Activated CD8-positive, alpha-beta memory T cell treated with anti-CD3 and anti-CD28 coated beads, Interleukin-2, amount 50 U/mL, for 48 hours (primary cell): ENCODE measurements at regions not wholly inside any gene's neighbourhood (a gene's known extent, or its start where the extent isn't known, plus 50 kb on each side); places are given as distances from the start of the nearest gene placed in this dataset.

ENCODE experiments used
- DNase-seq: peaks from one replicate; pipeline ENCODE4 v3.0.0-alpha.2; 2020

DNA sequence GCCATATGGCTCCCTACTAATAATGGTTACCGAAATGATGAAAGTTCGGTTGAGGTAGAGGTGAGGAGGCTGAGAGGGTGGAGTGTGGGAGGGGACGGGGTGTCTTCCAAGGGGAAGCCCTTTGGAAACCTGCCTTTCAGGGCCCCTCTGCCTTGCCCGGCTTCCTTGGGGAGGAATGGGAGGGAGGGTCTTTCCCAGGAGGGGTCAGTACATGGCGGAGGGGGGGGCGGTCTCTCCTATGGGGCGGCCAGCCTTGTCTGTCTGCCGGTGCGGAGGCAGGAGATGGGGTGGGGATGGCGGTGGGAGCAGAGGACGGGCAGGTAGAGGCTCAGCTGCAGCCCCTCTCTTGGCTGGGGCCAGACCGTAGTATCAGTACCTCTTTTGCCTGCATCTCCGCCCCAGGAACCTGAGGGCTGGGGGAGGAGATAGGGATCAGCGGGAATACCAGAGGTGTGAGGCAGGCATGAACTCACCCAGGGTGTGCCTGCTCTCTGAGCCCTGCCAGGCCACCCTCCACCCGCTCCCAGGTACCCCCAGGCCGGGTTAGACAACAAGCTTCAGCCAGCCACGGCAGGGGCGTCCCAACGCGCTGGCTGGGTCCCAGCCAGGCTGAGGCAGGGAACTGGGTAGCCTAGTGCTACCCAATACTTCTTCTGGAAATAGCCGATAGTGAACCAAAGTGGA is 79.4 kb upstream of the POU3F1 start:
- no peak for DNase-seq

DNA sequence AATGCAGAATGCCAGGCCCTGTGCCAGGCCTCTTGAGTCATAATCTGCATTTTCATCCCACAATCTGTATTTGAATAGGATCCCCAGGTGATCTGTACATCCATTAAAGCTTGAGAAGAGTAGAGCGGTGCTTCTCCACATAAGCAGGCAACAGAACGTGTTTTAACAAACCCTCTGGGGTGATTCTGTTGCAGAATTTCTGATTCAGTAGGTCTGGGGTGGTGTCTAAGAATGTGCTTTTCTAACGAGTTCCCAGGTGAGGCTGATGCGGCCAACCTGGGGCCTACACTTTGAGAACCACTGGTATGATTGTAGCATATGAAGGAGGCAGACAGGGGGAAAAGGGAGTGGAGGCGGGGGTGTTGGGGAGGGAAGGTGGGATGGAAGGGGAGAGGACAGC is 78.4 kb upstream of the POU3F1 start:
- no peak for DNase-seq

DNA sequence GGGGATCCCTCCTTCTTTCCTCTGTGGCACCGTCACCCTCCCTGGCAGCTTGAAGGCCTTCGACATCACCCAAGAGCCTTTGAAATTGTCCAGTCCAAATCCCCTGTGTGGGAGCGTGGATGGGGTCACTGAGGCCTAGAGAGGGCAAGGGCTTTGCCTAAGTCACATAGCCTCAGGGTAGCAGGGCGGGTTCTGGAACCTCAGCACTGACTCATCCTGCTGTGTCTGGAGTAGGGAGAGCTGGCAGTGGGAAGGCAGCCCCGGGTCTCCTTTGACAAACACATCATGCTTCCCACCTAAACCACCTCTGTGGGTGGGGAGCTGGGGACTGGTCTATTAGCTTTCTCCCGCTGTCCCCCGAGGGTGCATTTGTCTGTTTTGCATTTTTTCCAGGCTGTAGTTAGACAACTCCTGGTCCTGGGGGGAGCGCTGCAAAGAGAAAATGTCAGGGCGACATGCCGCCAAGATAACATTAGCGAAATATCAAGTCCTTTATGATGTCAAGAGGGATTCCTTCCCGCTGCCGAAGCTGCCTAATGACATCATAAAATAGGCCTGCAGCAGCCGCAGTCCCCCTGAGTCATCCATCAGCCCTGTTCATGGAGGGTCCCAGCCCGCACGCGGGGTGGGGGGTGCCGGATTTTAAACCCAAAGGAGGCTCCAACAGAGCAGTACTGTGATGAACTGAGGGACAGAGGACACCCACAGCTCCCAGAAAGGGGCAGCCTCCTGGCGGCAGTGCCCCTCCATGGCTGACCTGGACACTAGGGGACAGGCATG is 77.0 kb upstream of the POU3F1 start:
- no peak for DNase-seq

DNA sequence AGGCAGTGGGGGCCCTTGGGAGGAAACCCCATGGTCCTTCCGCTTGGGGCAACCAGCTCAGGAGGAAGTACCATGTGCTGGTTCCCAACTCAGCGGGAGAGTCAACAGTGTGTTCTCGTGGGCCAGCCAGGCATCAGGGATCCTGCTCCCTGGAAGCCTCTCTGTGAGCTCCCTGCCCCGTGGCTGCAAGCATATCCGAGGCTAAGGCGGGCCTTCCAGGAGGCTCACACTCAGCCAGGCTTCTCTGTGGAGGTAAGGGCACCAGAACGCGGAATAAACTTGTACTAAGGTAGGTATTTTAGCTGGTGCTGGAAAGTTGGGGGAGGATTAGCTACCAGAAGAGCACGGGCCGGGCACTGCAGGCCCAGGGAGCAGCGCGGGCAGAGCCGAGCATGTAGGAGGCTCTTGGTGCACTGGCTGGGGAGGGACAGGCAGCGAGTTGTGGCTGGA is 74.7 kb upstream of the POU3F1 start:
- DNase-seq: no peak

DNA sequence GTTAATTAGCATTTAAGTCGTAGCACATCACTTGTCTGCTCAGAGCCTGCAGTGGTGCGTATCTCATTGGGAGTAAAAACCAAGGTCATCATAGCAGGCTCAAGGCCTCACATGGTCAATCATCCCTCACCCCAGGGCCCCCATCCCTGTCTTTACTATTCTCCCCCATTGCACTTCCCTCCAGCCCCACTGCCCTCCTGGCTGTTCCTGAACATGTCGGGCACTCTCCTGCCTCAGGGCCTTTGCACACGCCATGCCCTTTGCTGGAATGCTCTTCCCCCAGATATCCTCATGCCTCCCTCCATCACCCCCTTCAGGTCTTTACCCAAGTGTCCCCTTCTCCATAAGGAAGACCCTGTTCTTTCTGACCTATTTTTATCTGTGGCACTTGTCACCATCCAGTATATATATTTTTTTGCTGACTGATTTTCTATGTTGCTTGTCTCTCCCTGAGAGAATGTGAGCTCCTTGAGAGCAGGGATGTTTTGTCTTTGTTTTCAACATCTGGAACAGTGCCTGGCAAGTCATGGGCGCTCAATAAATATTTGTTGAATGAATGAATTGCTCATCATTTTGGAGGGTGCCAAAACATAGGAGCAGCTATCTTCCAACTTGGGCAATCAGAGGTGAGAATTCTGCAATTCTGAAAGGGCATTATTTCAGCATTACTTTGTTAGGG is 74.1 kb upstream of the POU3F1 start:
- DNase-seq: no peak

DNA sequence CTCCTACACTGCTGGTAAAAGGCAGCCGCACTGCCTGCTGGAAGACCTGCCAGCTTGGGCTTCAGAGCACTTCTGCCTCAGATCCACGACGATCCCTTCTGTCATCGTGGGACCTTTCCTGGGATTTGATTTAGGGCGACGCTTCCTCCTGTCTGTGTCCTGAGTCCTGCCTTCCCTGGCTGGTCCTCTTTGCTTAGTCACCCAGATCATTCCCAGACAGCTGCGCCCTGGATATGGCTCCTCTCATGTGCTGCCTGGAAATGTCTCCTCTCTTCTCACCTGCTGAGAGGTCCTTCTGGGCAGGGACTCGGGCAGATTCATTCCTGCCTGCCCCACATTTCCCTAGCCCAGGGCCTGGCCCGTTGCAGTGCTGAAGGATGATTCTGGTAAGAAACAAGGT is 72.4 kb upstream of the POU3F1 start:
- no peak for DNase-seq

DNA sequence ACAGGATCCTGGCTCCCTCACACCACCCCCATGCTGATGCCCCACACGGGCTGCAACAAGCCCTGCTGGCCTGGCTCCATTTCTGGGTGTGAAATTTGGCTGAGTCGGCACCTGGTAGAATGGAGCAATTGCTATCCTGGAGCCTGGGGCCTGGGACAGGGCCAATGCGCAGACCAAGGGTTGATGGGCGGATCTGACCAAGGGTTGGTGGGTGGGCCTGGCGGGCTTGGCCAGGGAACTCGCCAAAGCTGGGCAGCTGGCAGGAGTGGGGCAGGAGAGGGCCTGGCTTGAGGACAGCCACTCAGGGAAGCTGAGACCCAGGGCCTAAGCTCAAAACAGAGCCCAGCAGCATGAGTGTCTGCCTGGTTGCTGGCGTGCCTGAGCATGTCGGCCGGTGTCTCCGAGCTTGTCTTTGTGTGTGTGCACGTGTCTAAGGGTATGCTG is 70.9 kb upstream of the POU3F1 start:
- DNase-seq: no peak

DNA sequence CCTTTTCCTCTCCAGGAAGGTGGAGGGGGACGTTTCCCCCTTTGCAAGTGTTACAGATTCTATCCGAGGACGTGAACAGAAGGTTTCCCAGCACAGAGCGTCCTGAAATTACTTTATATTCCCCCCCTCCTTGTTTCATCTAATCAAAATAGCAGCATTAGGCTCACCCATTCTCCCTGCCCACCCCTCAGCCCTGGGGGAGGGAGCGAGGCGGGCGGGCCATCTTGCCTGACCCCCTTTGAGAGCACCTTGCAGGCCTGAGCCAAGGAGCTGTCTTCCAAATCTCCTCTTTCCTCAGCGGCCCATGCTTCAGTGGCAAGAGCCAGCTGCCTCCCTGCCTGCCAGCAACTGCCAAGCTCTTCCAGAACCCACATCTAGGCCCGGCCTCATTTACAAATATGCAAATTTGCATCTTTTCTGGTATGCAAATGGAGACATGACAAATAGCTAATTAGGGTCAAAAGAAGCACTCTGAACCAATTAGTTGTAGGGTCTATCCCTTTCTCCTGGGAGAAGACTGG is 69.1 kb upstream of the POU3F1 start:
- no peak for DNase-seq

DNA sequence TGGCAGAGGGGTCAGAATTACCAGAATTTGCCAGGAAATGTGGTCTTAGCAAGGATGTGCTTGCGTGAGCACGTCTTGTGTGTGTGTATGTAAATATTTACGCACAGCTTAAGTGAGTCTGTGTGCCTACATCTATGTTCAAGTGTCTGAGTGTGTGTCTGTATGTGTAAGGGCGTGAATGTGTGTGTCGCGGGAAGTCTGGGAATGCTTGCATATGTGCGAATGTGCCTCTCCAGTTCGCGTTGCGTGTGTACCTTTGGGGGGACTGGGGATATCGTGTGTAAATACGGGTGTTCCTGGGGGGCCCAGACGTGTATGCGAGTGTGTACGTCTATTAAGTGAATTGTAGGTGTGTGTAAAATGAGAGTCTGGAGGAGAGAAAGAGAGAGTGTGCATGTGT is 68.6 kb upstream of the POU3F1 start:
- no peak for DNase-seq

DNA sequence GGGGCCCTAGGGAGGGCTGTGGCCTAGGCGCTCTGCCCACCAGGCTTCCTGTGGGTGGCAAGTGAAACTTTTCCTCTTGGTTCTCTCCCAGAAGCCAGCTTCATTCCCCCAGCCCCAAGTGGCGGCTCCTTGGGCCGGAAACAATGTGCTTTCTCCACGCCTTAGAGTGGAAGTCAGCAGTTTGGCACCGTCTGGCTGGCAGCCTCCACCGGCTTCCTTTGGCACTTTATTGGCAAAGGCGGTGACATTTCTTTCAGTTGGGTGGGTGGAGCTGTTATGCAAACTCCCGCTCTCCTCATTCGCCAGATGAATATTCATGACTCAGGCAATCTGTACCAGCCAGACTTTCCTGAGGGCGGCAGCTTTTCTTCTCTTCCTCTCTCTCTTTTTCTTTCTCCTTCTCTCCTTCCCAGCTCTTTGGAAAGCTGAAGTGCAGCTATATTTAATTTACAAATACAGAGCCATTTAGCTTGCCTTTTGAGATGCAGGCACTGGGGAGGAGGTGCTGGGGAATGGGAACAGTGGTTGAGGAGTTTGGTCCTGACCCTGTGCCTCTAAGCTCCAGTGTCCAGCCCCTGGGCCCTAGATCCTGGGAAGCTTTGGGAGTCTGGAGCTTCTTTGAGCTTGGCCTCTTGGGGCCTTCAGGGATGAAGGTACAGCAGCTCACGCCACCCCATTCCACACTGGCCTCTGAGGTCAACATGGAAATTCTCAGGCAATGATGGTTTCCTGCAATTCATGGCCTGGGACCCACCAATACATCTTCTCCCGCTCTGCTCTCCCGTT is 67.8 kb upstream of the POU3F1 start:
- no peak for DNase-seq

DNA sequence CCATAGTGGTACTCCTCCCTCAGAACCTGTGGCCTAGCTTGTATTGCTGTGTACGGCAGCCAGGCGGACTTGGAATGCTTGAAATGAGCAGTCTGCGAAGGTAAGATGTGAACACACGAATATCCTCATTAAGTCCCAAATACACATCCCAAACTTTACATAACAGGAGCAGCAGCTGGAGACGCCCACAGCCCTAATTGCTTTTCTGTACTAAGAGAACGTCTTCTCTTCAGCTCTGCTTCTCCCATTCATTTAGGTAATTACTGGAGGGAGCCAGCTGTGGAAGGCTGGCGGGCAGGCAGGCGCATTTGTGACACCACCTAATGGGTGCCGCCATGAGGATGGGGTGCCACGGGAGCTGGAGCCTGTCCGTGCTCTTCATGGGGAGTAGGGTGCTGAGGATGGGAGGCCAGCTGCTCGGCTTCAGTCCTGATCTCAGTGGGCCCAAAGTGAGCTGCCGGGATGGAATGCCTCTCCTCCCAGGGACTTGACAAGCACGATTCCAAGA is 66.6 kb upstream of the POU3F1 start:
- DNase-seq: no peak

DNA sequence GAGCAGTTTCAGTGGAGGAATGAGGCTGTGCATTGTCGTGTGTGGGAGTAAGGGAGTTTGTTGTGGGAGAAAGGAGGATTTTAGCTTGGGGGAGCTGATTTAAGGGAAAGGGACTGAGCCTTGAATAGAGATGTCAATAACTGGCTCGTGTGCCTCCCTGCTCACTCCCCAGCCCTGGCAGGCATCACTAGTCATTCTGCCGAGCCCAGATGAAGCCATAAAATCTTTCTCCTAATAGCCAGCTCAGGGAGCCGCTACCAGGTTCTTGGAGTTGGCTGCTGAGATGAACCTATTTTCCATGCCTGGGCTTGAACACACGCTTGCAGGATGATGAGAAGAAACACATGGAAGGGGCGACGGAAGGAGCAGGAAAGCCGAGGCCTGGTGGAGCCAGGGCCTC is 65.0 kb upstream of the POU3F1 start:
- DNase-seq: no peak

DNA sequence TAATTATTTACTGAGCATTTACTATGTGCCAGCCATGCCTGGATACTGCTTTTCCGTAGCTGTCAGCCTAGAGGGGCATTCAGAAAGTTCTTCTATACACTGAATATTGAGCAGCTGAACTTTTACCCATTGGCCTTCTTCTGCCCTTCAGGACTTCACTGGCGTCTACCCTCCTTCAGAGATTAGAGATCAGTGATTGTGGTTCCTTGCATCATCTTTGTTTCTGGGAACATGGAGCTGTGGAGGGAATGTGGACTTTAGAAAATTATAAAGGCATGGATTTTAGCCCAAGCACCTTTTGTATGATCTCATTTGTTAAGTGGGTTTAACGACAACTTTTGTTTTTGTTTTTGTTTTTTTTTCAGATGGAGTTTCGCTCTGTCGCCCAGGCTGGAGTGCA is 58.7 kb upstream of the POU3F1 start:
- DNase-seq: no peak

DNA sequence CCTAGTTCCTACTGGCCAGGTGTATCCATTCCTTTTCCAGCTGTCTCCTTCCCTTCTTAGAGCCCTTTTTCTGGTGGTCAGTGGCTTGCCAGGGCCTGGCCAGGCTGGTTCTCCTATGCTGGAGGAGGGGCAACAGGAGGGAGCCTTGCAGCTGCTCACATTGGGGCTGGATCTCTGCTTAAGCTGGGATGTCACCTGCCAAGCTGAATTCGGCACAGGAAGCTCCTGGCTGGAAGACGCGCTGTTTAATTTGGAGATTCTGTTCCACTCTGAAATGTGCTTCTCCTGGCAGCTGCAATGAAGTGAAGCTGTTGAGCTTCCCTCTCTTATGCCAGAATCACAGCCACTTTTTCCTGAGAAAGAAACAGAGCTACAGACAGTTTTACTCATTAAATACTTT is 56.0 kb upstream of the POU3F1 start:
- DNase-seq: no peak

DNA sequence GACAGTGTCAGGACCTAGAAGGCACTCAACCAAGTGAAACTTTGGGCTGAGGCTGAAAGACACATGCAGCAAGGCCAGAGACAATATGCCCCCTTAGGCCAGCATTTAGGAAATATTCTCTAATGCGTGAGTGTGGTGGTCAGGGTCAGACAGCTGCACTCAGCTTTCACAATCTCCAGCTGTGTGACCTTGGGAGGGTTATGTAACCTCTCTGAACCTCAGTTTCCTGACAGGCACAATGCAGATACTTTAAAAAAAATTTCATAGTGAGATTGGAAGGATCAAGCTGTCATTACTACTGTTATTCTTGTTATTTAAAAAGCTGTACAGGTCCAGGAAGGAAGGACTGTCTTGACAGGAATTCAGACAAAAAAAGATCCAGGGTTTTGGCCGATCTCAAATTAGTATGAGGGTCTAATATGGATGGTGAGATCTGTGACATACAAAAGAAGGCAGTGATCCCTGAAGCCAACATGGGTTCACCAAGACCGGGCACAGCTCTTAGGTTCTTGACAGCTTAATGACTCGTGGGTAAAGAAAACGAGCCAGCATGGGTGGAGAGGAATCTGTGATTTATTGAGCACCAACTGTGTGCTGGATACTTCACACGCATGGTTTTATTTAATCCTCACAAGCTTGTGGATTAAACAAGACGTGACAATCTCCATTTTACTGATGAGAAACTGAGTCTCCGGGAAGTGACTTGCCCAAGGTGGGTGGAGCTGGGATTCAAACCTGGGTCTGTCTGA is 54.6 kb upstream of the POU3F1 start:
- DNase-seq: no peak

DNA sequence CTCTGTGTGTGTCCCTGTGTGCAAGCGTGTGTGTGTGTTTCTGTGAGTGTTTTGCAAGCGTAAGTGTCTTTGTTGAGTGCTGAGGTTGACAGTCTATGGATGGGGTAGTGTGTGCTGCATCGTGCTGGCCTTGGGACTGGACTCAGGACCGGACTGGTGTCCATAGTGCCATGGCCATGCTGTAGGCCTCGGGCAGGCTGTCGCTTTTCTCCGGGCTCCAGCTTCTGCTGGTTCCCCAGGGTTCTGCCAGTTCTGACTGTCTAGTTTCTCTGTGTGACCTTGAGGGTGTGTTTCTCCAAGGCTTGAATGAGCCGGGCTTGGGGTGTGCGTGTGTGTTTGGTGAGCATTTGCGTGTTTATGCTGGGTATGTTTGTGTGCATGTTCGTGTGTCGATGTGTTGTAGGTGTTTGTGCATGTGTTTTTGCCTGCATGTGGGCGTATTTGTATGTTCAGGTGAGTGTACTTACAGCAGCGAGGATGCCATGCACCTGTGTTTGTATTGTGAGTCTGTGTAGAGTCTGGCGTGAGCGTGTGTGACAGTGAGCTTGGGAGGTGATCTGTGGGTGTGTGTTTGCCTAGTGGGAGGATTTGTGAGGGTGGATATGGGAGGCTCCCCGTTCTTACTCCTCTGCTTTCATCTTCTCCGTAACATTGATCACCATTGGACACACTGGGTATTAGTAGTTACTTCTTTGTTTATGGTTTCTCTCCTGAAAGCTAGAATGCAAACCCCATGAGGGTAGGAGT is 51.7 kb upstream of the POU3F1 start:
- DNase-seq: no peak

DNA sequence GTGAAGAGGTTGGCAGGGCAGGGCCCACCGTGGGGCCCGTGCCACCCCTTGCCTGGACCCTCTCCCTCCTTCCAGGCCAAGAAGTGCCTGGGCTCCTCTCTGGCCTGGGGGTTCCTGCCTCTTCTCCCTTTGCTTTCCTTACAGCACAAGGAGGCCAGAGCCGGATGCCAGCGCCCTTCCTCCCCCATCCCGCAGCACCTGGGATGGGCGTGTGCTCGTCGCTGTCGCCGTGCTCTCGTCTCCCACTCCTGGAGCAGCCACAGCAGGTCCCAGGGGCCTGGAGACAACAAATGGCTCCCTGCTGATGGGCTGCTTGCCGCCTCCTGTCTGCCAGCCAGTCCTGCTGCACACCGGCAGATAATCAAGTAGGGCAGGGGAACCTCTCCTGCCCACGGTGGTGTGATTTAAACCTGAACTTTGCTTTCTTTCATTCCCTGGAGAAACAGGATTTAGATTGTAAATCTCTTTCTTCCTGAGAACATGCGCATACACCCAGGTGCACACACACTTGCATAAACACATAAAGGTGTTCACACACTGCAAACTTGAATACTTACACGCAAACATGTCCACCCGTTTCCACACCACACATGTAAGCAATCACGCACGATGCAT is 50.8 kb upstream of the POU3F1 start:
- no peak for DNase-seq
